GM21717 (cell line): ENCODE measurements at regions not wholly inside any gene's neighbourhood (a gene's known extent, or its start where the extent isn't known, plus 50 kb on each side); places are given as distances from the start of the nearest gene placed in this dataset.
"Not testable (repeated sequence)": the region's sequence is repeated elsewhere in the genome, so short reads cannot be mapped to it uniquely, and the experiment has no call there.

Experiments used
- ATAC-seq: cut with Tn5 transposase; IDR thresholded peaks from one replicate; pipeline ENCODE4 v1.9.1; 2021; ENCODE audit warnings: mild to moderate bottlenecking, moderate library complexity; ENCODE audit not compliant: unreplicated experiment

- no peak for ATAC-seq
Measured at GRCh38 chrX:42290608-42291007, 367.3 kb upstream of the CASK start.

- no peak for ATAC-seq
Measured at GRCh38 chrX:42289492-42290385, 366.4 kb upstream of the CASK start.

GRCh38 chrX:42285681-42286080, 362.3 kb upstream of the CASK start:
- ATAC-seq, result not testable (repeated sequence)

GRCh38 chrX:42276982-42277690, 353.8 kb upstream of the CASK start:
- ATAC-seq, result no peak

DNA sequence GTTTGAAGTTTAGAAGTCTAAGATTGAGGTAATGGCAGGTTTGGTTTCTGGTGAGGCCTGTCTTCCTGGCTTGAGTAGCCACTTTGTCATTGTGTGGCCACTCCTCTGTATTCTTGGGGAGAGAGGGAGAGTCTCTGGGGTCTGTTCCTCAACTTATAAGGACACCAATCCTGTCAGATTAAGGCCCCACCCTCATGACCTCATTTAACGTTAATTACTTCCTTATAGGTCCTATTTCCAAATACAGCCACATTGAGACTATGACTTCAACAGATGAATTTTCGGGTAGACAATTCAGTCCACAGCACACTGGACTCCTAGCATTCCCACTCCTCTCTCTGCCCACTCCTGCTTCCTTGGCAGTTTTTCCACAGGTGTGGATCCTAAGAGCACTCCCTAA, 350.8 kb upstream of the CASK start:
- ATAC-seq, result no peak

GRCh38 chrX:42273387-42273786, 350.0 kb upstream of the CASK start:
- no peak for ATAC-seq

DNA sequence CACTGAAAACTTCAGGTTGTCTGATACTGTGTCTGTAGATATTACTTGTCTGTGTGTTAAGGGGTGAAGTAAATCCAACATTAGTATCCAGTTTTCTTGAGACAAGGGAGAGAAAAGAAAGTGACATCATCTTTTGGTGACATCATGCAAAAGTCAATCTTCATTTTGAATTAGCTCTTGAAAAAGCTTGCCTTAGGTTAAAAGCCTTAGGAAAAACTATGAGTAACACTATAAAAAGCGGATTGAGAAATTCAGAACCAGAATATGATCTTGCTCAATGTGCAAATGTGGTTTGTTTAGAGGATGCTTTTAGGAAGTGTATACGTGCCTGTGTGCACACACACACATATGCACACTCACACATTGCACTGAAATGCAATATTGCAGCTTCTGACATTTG, 345.8 kb upstream of the CASK start:
- ATAC-seq, result no peak

DNA sequence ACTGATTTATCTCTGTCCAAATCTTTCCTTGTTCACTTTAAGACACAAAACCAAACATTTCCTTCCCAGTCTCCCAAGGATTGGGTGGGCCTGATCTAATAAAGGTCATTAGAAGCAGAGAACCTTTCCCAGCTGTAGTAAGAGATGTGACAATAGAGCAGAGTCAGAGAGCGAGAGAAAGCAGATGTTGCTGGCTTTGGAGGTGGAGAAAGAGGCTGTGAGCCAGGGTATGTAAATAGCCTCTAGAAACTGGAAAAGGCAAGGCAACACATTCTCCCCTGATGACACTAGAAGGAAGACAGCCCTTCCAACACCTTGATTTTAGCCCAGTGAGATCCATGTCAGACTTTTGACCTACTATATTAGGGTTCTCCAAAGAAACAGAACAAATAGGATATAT, 337.5 kb upstream of the CASK start:
- no peak for ATAC-seq

DNA sequence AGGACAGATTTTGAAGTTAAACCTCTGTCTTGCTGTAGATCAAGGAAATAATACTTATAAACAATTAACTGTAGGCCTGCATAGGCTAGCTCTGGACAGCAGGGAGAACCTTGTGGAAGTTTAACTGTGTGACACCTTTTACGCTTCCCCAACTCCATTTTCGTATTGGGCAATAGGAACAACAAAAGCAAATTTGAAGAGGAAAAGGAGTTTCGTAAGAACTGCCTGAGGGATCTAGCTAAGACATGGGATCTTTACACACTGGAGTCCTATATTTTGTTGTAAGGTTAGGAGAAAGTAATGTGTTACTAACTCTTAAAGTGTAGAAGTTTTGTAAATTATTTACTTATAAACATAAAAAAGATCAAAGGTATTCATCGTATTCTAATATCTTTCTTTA, 324.9 kb upstream of the CASK start:
- no peak for ATAC-seq

GRCh38 chrX:42247241-42247640, 323.9 kb upstream of the CASK start:
- no peak for ATAC-seq

DNA sequence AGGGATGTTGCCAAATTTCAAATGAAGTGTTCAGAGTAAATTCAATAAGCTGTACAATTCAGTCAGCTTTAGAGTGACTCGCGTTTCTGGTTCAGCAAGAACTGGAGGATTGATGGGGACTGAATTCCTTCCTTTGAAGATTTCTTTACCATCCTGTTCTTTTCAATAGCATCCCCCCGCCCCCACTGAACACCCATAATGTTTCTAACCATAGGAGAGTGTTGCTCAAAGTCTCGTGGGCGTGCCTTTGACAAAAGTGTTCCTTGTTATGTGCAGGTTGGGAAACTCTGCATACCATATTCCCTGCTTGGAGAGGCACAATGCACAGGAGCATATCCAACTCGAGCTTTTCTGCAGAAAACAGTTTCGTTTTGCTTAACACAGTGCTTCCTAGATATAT, 323.5 kb upstream of the CASK start:
- no peak for ATAC-seq

- no peak for ATAC-seq
Measured at GRCh38 chrX:42242004-42242403, 318.6 kb upstream of the CASK start.

DNA sequence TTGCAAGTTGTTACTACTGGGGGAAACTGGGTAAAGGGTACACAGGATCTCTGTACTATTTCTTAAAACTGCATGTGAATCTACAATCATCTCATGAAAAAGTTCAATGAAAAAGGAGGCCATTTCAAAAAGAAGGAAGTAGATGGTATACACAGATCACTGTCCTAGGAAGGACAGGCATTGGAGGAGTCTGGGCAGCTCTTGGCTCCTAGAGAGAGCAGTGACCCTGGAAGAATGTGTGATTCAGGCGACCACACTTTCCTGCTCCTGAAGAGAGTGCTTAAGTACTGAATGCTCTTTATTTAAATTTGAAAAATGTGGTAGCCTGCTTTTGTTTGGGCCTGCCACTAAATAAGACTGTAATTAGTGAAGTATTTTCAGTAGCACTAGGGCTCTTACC, 318.1 kb upstream of the CASK start:
- no peak for ATAC-seq

GRCh38 chrX:42237956-42238355, 314.6 kb upstream of the CASK start:
- no peak for ATAC-seq

DNA sequence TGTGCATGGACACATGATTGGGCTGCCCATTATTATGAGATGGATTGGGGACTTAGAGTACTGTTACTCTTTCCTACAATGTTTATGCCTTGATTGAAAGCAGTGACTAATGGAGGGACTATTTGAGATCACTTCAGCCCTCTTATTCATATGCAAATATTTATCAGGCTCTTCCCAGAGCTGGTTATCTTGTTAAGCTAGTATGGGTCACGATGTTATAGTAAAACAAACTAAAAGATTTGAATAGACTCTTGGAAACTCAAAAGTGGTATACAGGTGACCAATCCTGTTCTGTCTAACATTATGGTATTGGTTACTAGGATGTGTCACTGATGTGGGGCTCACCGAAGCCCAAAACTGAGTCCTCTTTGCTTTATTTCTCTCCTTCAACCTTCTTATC, 306.2 kb upstream of the CASK start:
- ATAC-seq, result no peak

DNA sequence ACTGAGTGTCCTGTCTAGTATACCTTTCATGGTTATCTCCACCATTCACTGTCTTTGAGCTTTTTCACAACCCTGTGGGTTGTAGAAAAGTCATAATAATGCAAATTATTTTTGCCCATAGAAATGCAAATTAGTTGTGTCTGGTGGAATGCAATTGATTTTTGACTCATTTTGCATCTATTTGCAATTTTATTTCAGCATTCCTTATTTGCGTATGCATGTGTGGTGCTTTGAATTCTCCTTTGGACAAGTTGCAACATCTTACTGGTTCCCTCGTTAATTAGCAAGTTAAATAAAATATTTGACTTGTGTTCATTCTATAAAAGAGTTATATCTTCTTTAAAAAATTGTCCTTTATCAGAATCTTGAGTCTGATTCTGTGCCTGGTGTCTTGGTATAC, 297.3 kb upstream of the CASK start:
- no peak for ATAC-seq

GRCh38 chrX:42220083-42220482, 296.7 kb upstream of the CASK start:
- ATAC-seq, result no peak

DNA sequence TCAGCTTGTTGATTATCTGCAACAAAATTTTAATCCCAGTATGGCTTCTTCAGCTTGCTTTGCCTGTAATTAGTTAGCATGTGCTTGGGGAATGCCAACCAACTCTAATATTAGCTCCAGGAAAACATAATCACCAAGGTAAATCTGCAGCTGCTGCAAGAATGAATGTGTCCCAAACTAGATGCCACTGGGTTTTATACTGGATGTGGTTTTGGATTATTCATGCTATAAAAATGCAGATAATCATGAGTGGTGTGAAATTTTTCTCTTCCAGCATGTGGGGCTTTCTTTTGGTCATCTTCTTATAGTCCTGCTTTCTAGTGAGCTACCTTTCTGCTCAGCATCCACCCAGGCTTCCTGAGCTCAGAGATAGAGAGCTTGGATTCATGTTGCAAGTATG, 295.9 kb upstream of the CASK start:
- no peak for ATAC-seq

DNA sequence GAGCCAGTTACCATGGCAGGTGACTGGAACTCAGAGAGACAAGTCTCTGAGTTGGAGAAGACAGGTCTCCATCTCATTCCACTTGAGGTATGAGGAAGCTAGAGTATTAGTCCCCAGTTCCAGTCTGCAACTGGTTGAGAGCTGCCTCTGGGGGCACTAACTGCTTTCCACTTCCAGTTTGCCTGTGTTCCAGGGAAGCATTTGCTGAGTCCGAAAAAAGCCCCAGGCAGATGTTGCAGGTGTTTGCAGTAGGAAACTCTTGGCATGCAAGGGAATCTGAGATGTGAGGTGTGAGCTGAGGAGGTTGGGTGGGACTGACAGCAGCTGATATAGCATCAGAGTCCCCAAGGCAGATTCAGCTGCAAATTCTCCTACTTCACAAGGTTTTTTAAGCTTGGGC, 272.2 kb upstream of the CASK start:
- ATAC-seq, result no peak

DNA sequence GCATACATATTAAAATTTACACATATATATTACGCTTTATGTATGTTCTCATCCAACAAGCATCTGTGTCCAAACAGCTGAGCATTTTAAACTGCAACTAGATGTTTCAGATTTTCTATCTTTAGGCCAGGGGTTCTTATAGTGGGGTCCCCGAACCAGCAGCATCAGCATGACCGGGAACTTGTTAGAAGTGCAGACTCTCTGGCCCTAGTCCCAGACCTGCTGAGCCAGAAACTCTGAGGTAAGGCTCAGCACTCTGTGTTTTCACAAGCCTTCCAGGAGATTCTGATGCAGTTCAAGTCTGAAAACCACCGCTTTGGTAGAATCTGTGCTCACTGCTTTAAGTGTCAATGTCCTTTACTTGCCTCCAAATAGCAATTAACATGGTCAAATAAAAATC, 266.2 kb upstream of the CASK start:
- ATAC-seq, result no peak

GRCh38 chrX:42188730-42189129, 265.4 kb upstream of the CASK start:
- ATAC-seq, result no peak

GRCh38 chrX:42176789-42177188, 253.4 kb upstream of the CASK start:
- no peak for ATAC-seq
